GOT3 (cell line): ENCODE measurements at regions not wholly inside any gene's neighbourhood (a gene's known extent, or its start where the extent isn't known, plus 50 kb on each side); places are given as distances from the start of the nearest gene placed in this dataset.

Experiments
- DNase-seq: peaks from one replicate; lab custom pipeline; 2025; ENCODE audit warnings: mixed read lengths; lab: John Stamatoyannopoulos, UW

DNA sequence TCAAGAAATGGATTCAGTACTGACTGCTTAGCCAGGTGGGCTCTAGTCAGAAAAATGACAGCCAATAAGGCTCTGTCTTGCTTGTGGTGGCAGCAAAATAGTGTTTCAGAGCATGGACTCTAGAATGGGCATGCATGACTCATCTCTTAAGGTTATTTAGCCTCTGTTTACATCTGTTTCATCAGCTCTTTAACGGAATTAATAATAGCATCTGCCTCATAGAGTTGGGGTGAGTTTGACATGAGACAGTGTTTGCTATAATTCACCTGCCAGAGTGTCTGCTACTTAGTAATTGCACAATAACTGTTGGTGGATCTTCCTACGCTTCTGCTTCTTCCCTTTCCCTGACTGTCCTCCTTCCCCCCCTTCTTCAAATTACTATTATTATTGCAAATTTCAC, 350.4 kb upstream of the SEMA6D start:
- DNase-seq: no peak

DNA sequence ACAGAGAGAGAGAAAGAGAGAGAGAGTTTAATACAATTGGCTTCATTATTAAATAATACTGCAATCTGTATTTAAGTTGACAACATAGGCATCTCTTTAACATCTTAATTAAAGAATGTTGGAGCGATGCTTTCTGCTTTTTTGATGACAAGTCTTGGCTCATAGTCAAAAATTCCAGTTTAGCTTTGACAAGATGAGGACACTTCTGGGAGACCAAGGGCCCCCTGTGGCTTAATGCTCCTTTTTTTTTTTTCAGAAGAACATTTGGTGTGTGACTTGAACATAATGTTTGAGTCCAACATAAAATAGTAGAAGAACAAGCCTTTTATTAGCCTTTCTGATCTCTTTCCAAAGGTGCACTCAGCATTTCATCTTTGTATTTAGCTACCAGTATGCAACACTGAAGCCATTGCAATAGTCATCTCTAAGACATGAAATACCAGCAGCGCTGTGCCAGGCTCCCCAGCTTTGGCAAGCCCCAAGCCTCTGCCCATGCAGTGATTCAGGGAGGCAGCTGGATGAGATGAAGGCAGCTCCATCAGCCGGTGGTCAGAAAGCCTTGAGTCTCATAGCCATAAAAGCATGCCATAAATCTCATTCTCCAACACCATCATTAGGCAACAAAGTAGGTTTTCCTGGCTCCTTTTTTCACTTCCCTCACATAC, 349.4 kb upstream of the SEMA6D start:
- DNase-seq: no peak

DNA sequence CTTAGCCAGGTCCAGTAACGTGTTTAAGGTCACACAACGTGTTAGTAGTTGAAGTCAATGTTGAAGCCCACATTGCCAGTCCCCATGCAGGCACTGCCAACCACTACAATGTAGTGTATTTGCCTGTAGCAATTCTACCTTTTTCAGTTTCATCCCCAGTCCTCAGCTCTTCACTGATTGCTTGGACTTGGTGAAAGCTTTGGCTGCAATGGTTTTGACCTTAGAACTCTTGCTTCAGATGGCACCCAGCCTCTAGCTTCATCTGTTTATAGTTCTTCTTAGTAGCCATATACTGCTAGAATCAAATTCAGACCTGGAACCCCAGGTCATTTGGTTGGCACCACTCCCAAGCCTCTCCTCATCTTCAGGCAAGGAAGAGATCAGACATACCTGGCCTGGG, 345.4 kb upstream of the SEMA6D start:
- no peak for DNase-seq

DNA sequence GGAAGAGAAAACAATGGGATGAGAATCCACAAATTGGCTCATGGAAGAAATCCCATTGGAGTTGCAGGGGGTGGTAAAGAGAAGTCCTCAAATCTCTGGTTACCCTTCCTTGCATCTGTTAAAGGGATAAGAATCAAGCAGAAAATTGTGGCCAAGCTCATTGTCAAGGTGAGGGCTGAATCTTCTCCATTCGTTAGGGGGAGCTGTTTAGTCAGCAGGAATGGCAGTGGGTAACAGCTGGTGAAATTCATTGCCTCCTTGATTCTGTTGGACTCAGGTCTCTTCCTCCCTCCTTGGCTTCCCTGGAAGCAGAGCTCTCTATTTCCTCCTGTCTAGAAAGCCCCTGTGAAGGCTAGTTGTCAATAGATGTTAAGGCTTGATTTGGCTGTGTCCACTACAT, 343.1 kb upstream of the SEMA6D start:
- DNase-seq: no peak

DNA sequence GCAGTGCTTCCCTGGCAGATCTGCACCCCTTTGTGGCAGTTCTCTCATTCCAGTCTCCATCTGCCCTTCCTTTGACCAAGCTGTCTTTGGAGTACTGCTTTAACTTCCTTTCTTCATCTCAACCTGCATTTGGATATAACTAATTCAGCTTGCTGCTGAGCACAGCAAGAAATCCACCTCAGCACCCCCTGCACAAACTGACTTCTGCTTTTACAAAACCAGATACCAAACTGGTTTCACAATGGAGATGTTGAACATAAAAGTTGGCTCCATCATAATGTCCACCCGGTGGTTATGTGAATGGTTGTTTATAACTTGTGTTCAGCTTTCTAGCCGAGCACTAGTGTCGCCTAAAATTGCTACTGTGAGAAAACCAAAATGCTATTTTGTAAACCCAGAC, 341.1 kb upstream of the SEMA6D start:
- no peak for DNase-seq

DNA sequence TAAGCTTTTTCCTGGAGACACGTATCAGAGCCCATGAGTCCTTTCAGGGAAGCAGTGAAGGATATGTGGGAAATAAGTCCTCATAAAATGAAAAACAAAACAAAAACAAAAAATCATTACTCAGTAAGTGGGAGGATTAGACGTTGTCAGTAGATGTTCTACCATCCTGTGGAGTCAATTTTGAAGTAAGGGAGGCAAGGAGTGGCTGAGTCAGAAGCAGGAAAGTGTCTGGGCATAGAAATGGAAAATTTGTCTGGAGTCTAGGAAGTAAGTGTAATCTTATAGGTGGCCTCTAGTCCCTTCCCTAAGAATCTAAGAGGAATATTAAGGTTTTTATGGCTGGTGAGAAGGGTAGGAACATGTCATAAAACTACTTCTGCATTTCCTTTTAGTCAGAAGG, 339.8 kb upstream of the SEMA6D start:
- DNase-seq: no peak

DNA sequence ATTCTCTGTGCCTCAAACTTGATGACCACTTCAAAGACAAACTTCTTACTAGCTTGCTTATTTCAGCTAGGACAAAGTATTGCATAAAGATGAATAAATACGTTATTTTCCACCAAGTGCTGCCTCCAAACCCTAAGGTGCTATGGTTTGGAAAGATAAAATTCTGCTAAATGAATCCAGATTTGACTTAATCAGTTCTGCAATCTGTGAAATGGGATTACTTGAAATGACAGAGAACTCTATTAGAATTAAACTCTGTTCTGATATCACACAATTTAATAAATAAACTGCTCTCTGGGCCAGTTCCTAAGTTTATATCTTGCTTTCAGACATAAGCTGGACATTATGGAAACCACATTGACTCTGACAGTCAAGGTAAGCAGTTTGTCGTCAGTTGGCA, 338.8 kb upstream of the SEMA6D start:
- no peak for DNase-seq

DNA sequence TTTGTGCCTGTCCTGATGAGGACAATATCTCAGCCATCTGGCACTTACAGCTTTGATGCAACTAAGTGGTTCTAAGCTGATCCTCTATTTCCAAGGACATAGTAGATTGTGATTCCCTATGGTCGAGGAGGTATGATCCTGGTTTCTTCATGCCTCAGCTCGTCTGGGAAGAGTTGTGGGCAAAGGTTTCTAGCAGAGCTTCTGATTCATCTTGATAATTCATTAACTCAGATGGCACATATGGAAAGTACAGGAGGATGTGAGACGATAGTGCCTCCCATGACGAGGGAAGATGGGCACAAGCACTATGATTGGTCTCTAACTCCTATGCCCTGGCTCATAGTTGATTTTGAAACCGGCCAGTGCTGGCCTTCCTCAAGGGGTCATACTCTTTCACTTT, 334.2 kb upstream of the SEMA6D start:
- no peak for DNase-seq

DNA sequence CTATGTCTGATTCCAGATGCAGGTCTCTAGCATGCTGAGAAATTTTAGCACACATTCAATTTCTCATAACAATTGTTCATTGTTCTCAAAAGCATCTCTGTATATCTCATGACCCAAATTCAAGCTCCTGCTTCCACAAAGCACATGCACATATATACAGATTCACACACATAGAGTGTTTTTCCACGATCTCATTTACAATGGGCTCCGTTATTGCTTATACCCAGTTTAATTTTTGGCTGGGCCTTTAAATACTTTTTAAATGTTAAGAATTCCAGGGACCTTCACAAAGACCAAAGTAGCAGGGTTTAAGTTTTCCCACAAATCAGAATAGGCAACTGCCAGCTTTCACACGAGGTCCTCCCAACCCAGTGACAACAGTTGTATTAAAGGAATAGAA, 333.5 kb upstream of the SEMA6D start:
- no peak for DNase-seq

DNA sequence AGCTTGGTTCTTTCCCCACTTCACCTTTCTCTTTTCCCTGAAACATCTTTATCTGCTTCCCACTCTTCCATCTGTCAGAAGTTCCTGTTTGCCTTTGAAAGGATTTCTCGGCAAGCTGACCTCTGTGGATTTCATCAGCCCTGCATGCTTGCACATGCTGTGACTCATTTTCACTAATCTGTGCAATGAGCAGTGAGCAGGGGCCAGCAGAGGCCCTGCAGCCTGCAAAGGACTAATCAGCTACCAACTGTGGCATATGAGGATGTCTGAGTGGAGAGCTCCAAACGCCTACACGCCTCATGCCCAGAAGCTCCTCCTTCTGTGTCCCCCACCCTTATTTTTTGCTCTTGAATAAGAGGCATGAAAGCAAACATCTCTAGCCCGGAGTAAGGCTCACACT, 333.0 kb upstream of the SEMA6D start:
- DNase-seq: peak; percentile 16

DNA sequence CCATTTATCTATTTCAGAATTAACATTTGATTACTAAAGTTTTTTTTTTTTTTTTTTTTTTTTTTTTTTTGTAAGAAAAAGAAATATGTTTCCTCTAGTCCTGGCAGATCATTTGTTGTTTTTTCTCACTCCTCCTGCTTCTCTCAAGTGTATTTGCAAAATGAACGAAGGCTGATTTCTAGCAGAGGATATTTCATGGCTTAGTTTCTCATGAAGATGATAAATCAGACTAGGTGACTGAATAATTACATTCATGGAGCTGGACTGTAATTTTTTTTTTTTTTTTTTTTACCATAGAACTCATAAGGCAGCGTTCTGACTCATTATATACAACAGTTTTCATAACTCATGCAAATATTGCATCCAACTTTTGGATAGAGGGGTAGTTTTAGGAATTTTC, 332.5 kb upstream of the SEMA6D start:
- DNase-seq: no peak

DNA sequence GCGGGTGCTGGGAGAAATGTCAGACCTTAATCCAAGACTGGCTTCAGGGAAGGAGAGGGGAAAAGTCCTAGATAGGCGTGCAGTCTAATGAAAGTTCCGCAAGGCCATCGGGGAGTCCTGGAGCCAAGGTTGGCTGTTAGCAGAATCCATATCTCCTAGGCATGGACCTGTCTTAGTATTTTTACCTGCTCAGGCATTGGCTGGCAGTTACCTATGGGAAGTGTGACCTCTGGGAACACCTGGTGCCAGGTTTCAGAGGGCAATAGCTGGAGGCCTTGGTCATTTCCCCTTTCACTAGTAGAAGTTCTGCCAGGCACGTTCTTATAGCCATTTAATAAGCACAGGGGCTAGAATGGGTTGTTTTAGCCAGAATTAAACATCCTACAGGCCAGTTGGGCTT, 330.8 kb upstream of the SEMA6D start:
- no peak for DNase-seq

DNA sequence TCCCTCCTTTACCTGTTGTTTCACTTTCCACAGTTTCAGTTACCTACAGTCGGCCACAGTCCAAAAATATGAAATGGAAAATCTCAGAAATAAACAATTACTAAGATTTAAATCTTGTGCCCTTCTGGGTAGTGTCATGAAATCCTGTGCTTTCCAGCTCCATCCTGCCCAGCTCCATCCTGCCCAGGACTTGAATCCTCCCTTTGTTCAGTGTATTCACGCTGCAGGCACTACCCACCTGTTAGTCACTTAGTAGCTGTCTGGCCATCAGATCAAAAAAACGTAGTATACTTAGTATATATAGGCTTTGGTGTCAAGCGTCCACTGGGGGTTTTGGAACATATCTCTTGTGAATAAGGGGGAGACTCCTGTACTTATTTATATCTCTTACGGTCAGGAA, 329.0 kb upstream of the SEMA6D start:
- no peak for DNase-seq

DNA sequence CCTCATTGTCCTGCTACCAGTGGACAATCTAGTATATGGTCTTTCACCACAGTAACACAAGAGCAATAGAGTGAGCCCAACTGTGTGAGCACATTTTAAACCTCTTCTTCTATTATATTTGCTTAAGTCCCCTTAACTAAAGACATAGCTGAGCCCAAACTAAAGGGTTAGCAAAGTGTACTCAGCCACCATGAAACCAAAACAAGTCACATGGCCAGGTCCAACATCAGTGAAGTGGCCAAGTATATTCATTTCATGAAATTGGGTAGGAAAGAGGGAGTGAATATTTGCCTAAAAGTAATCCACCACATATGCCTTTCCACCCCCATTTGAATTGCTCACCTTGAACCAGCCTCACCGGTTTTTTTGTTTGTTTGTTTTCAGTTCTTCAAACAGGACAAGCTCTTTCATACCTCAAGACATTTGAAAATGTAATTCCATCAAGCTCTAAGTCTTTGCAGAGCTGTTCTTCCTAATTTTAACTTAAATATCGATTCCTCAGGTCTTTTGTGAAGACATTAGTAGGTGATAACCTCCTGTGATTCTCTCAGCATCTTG, 327.0 kb upstream of the SEMA6D start:
- DNase-seq: no peak

DNA sequence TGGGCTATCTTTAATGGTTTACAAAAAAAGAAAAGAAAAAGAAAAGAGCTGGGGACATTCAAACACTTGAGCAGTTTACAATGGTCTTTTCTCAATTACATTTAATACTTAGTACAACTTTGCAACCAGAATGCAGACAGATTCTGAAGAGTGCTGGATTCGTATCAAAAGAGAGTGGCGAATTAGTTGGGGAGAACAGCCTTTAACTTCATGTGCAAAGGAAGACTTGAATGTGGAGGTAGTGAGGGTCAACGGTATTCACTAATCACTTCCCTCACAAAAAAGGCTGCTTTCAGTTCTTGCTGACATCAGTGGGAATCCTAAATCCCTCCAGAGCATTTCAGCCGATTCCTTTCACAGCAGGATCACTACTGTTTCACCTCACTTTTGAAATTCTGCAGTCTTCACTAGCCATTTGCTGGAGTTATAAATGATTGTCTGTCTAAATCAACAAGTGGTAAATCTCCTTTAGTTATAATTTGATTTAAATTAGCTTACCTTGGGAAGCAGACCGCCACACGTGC, 323.0 kb upstream of the SEMA6D start:
- DNase-seq: no peak

DNA sequence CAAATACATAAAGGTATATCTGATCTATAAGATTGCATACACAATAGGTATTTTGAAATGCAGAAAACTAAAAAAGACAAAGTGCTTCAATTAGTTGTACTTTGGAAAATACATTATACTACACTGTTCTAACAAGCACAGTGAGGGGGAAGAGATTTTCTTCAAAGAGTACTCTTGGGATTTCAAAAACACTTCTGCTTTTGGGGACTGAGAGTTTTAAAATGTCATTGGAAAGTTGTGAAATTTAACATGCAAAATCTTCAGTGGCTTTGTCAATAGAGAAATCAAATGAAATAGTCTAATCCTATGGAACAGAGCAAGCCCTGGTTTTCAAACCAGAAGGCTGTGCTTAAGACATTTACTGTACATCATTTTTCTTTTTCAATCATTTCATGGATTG, 322.2 kb upstream of the SEMA6D start:
- DNase-seq: no peak

DNA sequence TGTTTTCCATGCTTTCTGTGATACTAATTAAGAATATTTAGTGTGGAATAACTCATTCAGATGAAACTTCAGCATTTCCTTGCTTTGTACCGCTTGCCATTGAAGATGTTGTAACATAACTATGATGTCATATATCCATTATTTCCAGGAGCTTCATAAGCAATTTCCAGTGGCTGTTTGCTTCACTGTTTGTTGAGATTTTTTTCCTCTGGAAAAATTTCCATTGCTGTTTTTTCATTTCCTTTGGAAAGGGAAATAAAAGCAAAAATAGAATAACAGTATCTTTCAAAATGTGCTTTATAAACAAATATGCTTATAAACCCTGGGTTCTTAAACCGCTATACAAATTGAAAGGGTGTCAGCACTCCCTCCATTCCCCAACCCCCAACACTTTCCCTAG, 319.6 kb upstream of the SEMA6D start:
- no peak for DNase-seq

DNA sequence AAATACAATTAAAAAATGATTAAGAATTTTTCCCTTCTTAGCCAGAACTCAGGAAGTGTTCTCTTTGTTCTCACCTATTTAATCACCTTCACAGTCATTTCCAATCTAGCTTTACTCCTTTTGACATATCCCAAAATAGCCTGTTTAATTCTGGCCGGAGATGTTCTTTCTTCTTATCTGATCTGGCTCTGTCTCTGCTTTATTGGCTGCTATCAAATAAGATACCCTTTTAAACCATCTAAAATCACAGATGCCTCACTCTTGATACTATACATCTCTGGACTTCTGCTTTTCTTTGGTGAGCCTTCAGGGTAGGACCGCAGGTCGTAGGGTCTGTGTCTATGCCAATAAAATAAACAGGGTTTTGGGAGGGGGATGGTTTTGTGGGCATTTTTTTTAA, 319.2 kb upstream of the SEMA6D start:
- DNase-seq: no peak

DNA sequence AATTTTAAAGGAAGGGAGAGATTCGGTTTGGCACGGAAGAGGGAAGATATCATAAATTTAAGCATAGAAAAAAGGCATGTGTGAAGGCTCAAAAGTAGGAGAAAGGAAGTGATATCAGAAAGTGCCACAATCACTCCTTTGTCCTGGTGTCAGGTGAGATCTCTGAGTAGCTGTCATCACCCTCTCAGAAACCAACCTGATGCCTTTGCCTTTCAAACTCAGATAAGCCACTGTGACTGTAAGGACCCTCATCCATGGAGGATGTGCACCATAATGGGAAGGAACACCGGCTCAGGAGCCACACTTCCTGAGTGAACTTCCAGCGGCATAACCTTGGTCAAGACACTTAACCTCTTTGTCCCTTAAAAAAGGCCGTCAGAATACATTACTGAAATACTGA, 318.7 kb upstream of the SEMA6D start:
- DNase-seq: no peak

DNA sequence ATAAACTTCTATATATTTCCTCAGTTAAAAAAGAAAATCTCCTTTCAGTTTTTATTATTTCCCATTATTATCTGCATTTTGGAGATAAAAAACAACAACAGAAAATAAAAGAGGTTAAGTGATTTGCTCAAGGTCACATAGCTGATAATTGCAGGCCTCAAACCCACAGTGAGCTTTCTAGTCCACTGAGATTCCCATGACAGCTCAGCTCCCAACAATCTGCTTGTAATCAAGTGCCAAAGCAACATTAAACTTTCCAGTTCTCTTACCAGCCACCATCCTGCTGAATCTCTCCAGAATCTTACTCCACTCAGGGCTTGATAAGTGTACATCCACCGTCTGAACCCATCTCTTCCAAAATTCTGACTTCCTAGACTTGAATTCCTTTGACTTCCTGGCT, 318.2 kb upstream of the SEMA6D start:
- DNase-seq: no peak

DNA sequence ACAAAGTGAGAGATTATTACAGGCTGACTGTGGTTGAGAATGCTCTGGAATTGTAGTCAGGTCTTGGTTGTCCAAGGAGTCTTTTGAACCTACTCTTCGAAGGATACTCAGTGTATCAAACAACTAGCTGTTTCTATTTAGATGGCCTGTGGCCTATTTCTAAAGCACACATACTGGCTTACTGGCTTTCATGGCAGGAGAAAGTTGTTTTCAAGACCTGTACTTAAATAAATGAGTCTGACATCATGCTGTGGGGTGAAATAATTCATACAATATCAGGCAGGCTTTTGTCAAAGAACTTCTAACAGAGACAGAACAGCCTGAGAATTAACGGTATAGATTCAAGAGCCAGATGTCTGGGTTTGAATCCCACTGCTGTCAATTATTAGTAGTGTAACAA, 316.7 kb upstream of the SEMA6D start:
- no peak for DNase-seq

DNA sequence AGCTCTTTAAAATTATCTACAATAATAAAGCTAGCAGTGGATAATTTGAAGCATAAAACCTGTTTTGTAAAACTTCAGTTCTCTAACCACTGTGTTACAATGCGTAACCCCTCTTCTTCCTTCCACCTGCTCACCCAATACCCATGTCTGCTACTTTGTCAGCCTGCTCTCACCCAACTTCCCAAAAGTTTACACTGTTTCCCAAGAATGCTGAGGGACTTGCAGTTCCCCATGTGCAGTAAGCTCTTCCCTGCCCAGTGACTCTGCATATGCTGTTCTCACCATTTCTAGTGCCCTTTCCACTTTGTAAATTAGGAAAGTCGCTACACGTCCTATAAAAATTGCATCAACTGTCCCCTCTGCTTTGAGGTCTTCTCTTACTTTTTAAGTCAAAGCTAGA, 315.9 kb upstream of the SEMA6D start:
- DNase-seq: no peak

DNA sequence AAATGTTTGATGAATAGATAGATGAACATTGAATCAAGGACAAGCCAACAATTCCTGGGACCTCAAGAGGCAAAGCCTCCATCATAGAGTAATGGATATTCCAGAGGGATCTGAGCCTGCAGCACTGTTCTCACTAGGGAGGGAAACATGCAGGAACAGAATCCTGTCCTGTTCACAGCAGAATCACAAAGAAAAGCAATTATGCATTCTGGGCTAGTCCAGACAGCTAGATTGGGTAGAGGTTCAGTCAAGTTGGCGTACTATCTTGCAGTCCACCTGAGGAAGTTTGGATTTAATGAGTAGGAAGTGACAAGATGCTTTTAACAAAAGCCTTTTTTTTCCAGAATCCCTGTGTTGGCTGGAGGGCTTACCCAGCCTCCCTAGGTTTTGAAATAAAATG, 314.5 kb upstream of the SEMA6D start:
- DNase-seq: no peak

DNA sequence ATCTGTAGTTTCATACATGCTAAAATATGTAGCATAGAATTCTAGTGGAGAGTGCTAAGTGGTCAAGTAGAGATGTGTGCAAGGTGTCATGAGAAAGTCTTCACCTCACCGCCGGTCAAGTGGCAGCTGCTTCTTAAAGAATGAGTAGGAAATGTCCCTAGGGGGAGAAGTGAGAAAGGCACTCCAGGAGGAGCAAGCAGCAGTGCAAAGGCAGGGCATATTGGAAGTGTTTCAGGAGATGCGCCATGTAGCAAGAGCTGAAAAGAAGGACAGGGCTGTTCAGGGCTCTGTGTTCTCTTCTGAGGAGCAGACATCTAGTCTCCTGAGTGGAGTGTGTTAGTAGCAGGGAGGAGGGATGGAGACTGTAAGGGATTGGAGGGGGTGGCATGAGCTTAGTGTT, 312.4 kb upstream of the SEMA6D start:
- no peak for DNase-seq
